ENCODE measurements at regions not wholly inside any gene's neighbourhood (a gene's known extent, or its start where the extent isn't known, plus 50 kb on each side); places are given as distances from the start of the nearest gene placed in this dataset.

GRCh38 chr16:31785126-31785525, 88.5 kb upstream of the ZNF267 start:
- TF ChIP-seq TAF1 (IDR thresholded peaks at IDR 0.05; ENCODE audit: borderline replicate concordance, insufficient read depth, low read length) = no peak
- TF ChIP-seq SIN3A (IDR thresholded peaks at IDR 0.05; ENCODE audit: borderline replicate concordance, insufficient read depth, low read length) = no peak
- TF ChIP-seq FOXP2 (optimal IDR thresholded peaks at IDR 0.05; ENCODE audit: borderline replicate concordance, extremely low read depth, extremely low read length, insufficient read depth) = no peak
- TF ChIP-seq POLR2AphosphoS5 (IDR thresholded peaks at IDR 0.05; ENCODE audit: low read depth, low read length) = no peak
- no peak for TF ChIP-seq REST (IDR thresholded peaks at IDR 0.05; ENCODE audit: insufficient read depth in 1 of 2, low read depth in 2 of 2, low read length in 2 of 2)

GRCh38 chr16:31807086-31807485, 66.5 kb upstream of the ZNF267 start:
- no peak for TF ChIP-seq FOXP2 (optimal IDR thresholded peaks at IDR 0.05; ENCODE audit: borderline replicate concordance, extremely low read depth, extremely low read length, insufficient read depth)
- TF ChIP-seq SIN3A (IDR thresholded peaks at IDR 0.05; ENCODE audit: borderline replicate concordance, insufficient read depth, low read length) = no peak
- no peak for TF ChIP-seq POLR2AphosphoS5 (IDR thresholded peaks at IDR 0.05; ENCODE audit: low read depth, low read length)
- no peak for TF ChIP-seq REST (IDR thresholded peaks at IDR 0.05; ENCODE audit: insufficient read depth in 1 of 2, low read depth in 2 of 2, low read length in 2 of 2)
- no peak for TF ChIP-seq TAF1 (IDR thresholded peaks at IDR 0.05; ENCODE audit: borderline replicate concordance, insufficient read depth, low read length)

- TF ChIP-seq POLR2AphosphoS5 (IDR thresholded peaks at IDR 0.05; ENCODE audit: low read depth, low read length) (no peak), FOXP2 (optimal IDR thresholded peaks at IDR 0.05; ENCODE audit: borderline replicate concordance, extremely low read depth, extremely low read length, insufficient read depth) (no peak), REST (IDR thresholded peaks at IDR 0.05; ENCODE audit: insufficient read depth in 1 of 2, low read depth in 2 of 2, low read length in 2 of 2) (no peak), TAF1 (IDR thresholded peaks at IDR 0.05; ENCODE audit: borderline replicate concordance, insufficient read depth, low read length) (no peak), SIN3A (IDR thresholded peaks at IDR 0.05; ENCODE audit: borderline replicate concordance, insufficient read depth, low read length) (no peak)
These were observed 62.7 kb upstream of the ZNF267 start for GRCh38 chr16:31810863-31811262.

GRCh38 chr16:31819386-31819785, 54.2 kb upstream of the ZNF267 start:
- no peak for TF ChIP-seq REST (IDR thresholded peaks at IDR 0.05; ENCODE audit: insufficient read depth in 1 of 2, low read depth in 2 of 2, low read length in 2 of 2)
- TF ChIP-seq FOXP2 (optimal IDR thresholded peaks at IDR 0.05; ENCODE audit: borderline replicate concordance, extremely low read depth, extremely low read length, insufficient read depth) = no peak
- no peak for TF ChIP-seq SIN3A (IDR thresholded peaks at IDR 0.05; ENCODE audit: borderline replicate concordance, insufficient read depth, low read length)
- no peak for TF ChIP-seq POLR2AphosphoS5 (IDR thresholded peaks at IDR 0.05; ENCODE audit: low read depth, low read length)
- no peak for TF ChIP-seq TAF1 (IDR thresholded peaks at IDR 0.05; ENCODE audit: borderline replicate concordance, insufficient read depth, low read length)

- TF ChIP-seq POLR2AphosphoS5 (IDR thresholded peaks at IDR 0.05; ENCODE audit: low read depth, low read length) (no peak), FOXP2 (optimal IDR thresholded peaks at IDR 0.05; ENCODE audit: borderline replicate concordance, extremely low read depth, extremely low read length, insufficient read depth) (no peak), REST (IDR thresholded peaks at IDR 0.05; ENCODE audit: insufficient read depth in 1 of 2, low read depth in 2 of 2, low read length in 2 of 2) (no peak), TAF1 (IDR thresholded peaks at IDR 0.05; ENCODE audit: borderline replicate concordance, insufficient read depth, low read length) (no peak), SIN3A (IDR thresholded peaks at IDR 0.05; ENCODE audit: borderline replicate concordance, insufficient read depth, low read length) (no peak)
These were observed 53.7 kb upstream of the ZNF267 start for GRCh38 chr16:31819948-31820347.

Measured in PFSK-1 (cell line).